Limb (tissue), 2 donors: ENCODE measurements at regions not wholly inside any gene's neighbourhood (a gene's known extent, or its start where the extent isn't known, plus 50 kb on each side); places are given as distances from the start of the nearest gene placed in this dataset.
"Not testable (repeated sequence)": the region's sequence is repeated elsewhere in the genome, so short reads cannot be mapped to it uniquely, and the experiment has no call there.

ENCODE experiments used
- DNase-seq, 2 donors: peaks; one replicate each; pipeline ENCODE4 v3.0.0-alpha.2; 2016; ENCODE audit errors: extremely low spot score in 2 of 2

- DNase-seq = no peak
Measured at GRCh38 chr3:87435926-87436620, 159.7 kb upstream of the POU1F1 start.

- not testable (repeated sequence) for DNase-seq
Measured at GRCh38 chr3:87433445-87433844, 157.1 kb upstream of the POU1F1 start.

- no peak for DNase-seq
Measured at GRCh38 chr3:87426918-87427317, 150.5 kb upstream of the POU1F1 start.

- no peak for DNase-seq
Measured at GRCh38 chr3:87425056-87425455, 148.7 kb upstream of the POU1F1 start.

GRCh38 chr3:87423336-87423735, 147.0 kb upstream of the POU1F1 start:
- DNase-seq = no peak

GRCh38 chr3:87422333-87422732, 145.9 kb upstream of the POU1F1 start:
- DNase-seq = no peak

- DNase-seq = no peak
Measured at GRCh38 chr3:87420171-87420570, 143.8 kb upstream of the POU1F1 start.

- DNase-seq = no peak
Measured at GRCh38 chr3:87414271-87414670, 137.9 kb upstream of the POU1F1 start.

GRCh38 chr3:87413814-87414213, 137.4 kb upstream of the POU1F1 start:
- DNase-seq = no peak

GRCh38 chr3:87410110-87410509, 133.7 kb upstream of the POU1F1 start:
- no peak for DNase-seq

- no peak for DNase-seq
Measured at GRCh38 chr3:87398168-87398801, 121.9 kb upstream of the POU1F1 start.

- DNase-seq = no peak
Measured at GRCh38 chr3:87397211-87397610, 120.8 kb upstream of the POU1F1 start.

- DNase-seq = no peak
Measured at GRCh38 chr3:87390821-87391220, 114.4 kb upstream of the POU1F1 start.

- DNase-seq = no peak
Measured at GRCh38 chr3:87390353-87390752, 114.0 kb upstream of the POU1F1 start.

GRCh38 chr3:87375231-87375682, 98.9 kb upstream of the POU1F1 start:
- DNase-seq = no peak

- DNase-seq = no peak
Measured at GRCh38 chr3:87370007-87370406, 93.6 kb upstream of the POU1F1 start.

GRCh38 chr3:87367736-87368135, 91.4 kb upstream of the POU1F1 start:
- no peak for DNase-seq

GRCh38 chr3:87363721-87364120, 87.3 kb upstream of the POU1F1 start:
- no peak for DNase-seq

- no peak for DNase-seq
Measured at GRCh38 chr3:87361956-87362355, 85.6 kb upstream of the POU1F1 start.

GRCh38 chr3:87361271-87361670, 84.9 kb upstream of the POU1F1 start:
- DNase-seq = no peak

- DNase-seq = peak in 1 of 2 donors; percentile 34
Measured at GRCh38 chr3:87359826-87360225, 83.4 kb upstream of the POU1F1 start.

GRCh38 chr3:87359025-87359424, 82.6 kb upstream of the POU1F1 start:
- no peak for DNase-seq

- no peak for DNase-seq
Measured at GRCh38 chr3:87358066-87358465, 81.7 kb upstream of the POU1F1 start.
